Upper lobe of left lung (tissue), 6 donors: ENCODE measurements at regions not wholly inside any gene's neighbourhood (a gene's known extent, or its start where the extent isn't known, plus 50 kb on each side); places are given as distances from the start of the nearest gene placed in this dataset.

Experiments
- ATAC-seq, 2 donors: fragments of 200-7000 bp; cut with Tn5 transposase; one replicate each; pipeline ENCODE4 v1.9.1; 2022; ENCODE audit warnings: mild to moderate bottlenecking in 2 of 2, moderate library complexity in 2 of 2; ENCODE audit not compliant: low FRiP score in 2 of 2
- DNase-seq, 2 donors: peaks; one replicate each; pipeline ENCODE4 v3.0.0-alpha.2; 2019 to 2020
- H3K27ac ChIP-seq, 4 donors: fragments of 200-600 bp; sonication (generic); one replicate each; pipeline ENCODE4 v1.5.1; 2016 to 2019
- H3K27me3 ChIP-seq, 4 donors: fragments of 200-600 bp; sonication (generic); one replicate each; pipeline ENCODE4 v1.5.1; 2017 to 2019
- H3K36me3 ChIP-seq, 4 donors: fragments of 200-600 bp; sonication (generic); one replicate each; pipeline ENCODE4 v1.5.1; 2016 to 2019
- H3K4me1 ChIP-seq, 4 donors: fragments of 200-600 bp; sonication (generic); one replicate each; pipeline ENCODE4 v1.5.1; 2018 to 2019
- H3K4me3 ChIP-seq, 4 donors: fragments of 200-600 bp; sonication (generic); one replicate each; pipeline ENCODE4 v1.5.1; 2017 to 2019; ENCODE audit warnings: mild to moderate bottlenecking in 2 of 4, moderate library complexity in 1 of 4
- H3K9me3 ChIP-seq, 4 donors: fragments of 200-600 bp; sonication (generic); one replicate each; pipeline ENCODE4 v1.5.1; 2018 to 2019
- EP300 ChIP-seq, 4 donors: sonication (generic); formaldehyde crosslinking; IDR thresholded peaks; one replicate each; pipeline ENCODE4 v1.5.1; 2017; ENCODE audit warnings: antibody characterized with exemption in 4 of 4, control low read depth in 2 of 4
- POLR2A ChIP-seq, 4 donors: fragments of 450-650 bp; IDR thresholded peaks; one replicate each; pipeline ENCODE4 v1.5.1; 2016 to 2017; ENCODE audit warnings: antibody characterized with exemption in 4 of 4, mild to moderate bottlenecking in 2 of 4
- POLR2AphosphoS5 ChIP-seq, 2 donors: sonication (generic); formaldehyde crosslinking; IDR thresholded peaks; one replicate each; pipeline ENCODE4 v1.5.1; 2017; ENCODE audit warnings: antibody characterized with exemption in 2 of 2
- WGBS, 2 donors: methylation state at CpG; one replicate each; pipeline ENCODE4 v1.1.5; 2017 to 2018; 5-methylcytosine and 5-hydroxymethylcytosine counted together
- TF ChIP-seq, protein P1 (sequence below), 6 experiments: fragments of 450-650 bp in 4 of 6; fragments of 200-600 bp in 2 of 6; sonication (generic) in 2 of 6; IDR thresholded peaks; one replicate each; pipeline ENCODE4 v1.5.1; 2016 to 2019; ENCODE audit warnings: antibody characterized with exemption in 6 of 6
- donor health status: DM: no; HTN: no; CAD: no; lungs with moderate emphysema.
- donor health status: DM: no; HTN: yes; CAD: no; lungs with severe emphysema.

DNA sequence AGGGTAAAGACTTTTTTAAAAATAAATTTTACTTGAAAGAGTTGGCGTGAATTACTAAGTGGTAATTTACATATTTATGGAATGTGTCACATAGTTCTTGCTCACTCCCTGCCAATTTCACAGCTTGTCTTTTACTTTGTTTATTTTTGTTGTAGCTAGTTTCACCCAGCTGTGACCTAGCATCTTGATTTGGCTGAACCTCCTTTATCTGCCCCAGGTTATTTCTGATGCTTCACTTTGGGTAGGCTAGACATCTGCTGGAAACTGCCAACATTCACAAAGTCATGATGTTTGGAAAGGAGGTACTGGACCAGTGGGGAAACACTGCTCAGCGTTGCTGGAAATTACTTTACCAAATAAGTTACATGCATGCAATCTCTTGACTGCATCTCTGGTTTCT is 1676.0 kb upstream of the RAG2 start:
- no peak for ATAC-seq
- TF ChIP-seq POLR2A (IDR thresholded peaks at IDR 0.05) (no peak), EP300 (IDR thresholded peaks at IDR 0.05) (no peak), POLR2AphosphoS5 (IDR thresholded peaks at IDR 0.05) (no peak)
- TF ChIP-seq, protein P1, sequence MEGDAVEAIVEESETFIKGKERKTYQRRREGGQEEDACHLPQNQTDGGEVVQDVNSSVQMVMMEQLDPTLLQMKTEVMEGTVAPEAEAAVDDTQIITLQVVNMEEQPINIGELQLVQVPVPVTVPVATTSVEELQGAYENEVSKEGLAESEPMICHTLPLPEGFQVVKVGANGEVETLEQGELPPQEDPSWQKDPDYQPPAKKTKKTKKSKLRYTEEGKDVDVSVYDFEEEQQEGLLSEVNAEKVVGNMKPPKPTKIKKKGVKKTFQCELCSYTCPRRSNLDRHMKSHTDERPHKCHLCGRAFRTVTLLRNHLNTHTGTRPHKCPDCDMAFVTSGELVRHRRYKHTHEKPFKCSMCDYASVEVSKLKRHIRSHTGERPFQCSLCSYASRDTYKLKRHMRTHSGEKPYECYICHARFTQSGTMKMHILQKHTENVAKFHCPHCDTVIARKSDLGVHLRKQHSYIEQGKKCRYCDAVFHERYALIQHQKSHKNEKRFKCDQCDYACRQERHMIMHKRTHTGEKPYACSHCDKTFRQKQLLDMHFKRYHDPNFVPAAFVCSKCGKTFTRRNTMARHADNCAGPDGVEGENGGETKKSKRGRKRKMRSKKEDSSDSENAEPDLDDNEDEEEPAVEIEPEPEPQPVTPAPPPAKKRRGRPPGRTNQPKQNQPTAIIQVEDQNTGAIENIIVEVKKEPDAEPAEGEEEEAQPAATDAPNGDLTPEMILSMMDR (IDR thresholded peaks at IDR 0.05) = no peak
- WGBS, 2 donors = 72 to 73% methylated on average over 2 of the region's 2 CpGs

DNA sequence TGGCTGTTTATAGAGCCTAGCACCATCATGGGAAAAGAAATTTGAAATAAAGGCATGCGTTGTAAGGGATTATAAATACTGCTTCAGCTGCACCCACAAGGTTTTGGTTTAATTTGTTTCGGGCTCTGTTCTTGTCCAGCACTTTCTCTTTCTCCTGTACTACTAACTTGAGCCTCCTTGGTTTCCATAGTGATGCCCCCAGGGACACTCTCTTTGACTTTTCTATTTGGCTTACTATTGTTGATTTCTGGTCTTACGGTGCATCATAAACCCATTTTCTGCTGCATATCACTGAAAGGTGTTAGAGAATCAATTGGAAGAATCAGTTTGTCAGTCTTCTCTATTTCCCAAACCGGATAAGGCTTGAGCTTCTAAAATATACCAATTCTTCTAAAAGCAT is 1674.3 kb upstream of the RAG2 start:
- WGBS, 2 donors = 76 to 81% methylated on average over 4 of the region's 4 CpGs
- TF ChIP-seq EP300 (IDR thresholded peaks at IDR 0.05) = no peak
- no peak for TF ChIP-seq POLR2A (IDR thresholded peaks at IDR 0.05)
- TF ChIP-seq, protein P1 (IDR thresholded peaks at IDR 0.05) = no peak
- no peak for TF ChIP-seq POLR2AphosphoS5 (IDR thresholded peaks at IDR 0.05)

More for the DNA sequence above, 1676.0 kb upstream of the RAG2 start:
- Histone ChIP-seq H3K4me1 (no peaks in the 10 kb centered on the region), H3K9me3 (peaks cover 0 to 14% (median 0%) of the 10 kb centered on the region in 4 donors), H3K4me3 (no peak overlapping the region), H3K36me3 (no peaks in the 10 kb centered on the region), H3K27ac (no peak overlapping the region), H3K27me3 (no peaks in the 10 kb centered on the region)
- no peak for DNase-seq

DNA sequence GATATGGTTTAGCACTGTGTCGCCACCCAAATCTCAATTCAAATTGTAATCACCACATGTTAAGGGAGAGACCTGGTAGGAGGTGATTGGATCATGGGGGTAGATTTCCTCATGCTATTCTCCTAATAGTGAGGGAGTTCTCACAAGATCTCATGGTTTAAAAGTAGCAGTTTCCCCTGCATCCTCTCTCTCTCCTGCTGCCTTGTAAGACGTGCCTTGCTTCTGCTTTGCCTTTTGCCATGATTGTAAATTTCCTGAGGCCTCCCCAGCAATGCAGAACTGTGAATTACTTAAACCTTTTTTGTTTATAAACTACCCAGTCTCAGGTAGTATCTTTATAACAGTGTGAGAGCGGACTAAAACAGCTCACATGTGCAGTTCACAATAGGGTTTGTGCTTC is 1668.7 kb upstream of the RAG2 start:
- no peak overlapping the region for H3K4me3 ChIP-seq
- H3K9me3 ChIP-seq = peaks cover 0 to 8% (median 0%) of the 10 kb centered on the region in 4 donors
- TF ChIP-seq POLR2AphosphoS5 (IDR thresholded peaks at IDR 0.05) = no peak
- TF ChIP-seq EP300 (IDR thresholded peaks at IDR 0.05) = no peak
- TF ChIP-seq, protein P1 (IDR thresholded peaks at IDR 0.05) = no peak
- no peak for TF ChIP-seq POLR2A (IDR thresholded peaks at IDR 0.05)
- H3K4me1 ChIP-seq = no peaks in the 10 kb centered on the region
- H3K27me3 ChIP-seq = no peaks in the 10 kb centered on the region
- H3K27ac ChIP-seq = no peak overlapping the region
- 75 to 79% methylated on average over 3 of the region's 3 CpGs for WGBS, 2 donors
- ATAC-seq (no peak), DNase-seq (no peak)
- no peaks in the 10 kb centered on the region for H3K36me3 ChIP-seq

More for the DNA sequence above, 1674.3 kb upstream of the RAG2 start:
- no peak for ATAC-seq
- no peaks in the 10 kb centered on the region for H3K4me1 ChIP-seq
- no peaks in the 10 kb centered on the region for H3K36me3 ChIP-seq
- no peak for DNase-seq
- no peak overlapping the region for H3K27ac ChIP-seq
- peaks cover 0 to 8% (median 0%) of the 10 kb centered on the region in 4 donors for H3K9me3 ChIP-seq
- no peak overlapping the region for H3K4me3 ChIP-seq
- no peaks in the 10 kb centered on the region for H3K27me3 ChIP-seq

DNA sequence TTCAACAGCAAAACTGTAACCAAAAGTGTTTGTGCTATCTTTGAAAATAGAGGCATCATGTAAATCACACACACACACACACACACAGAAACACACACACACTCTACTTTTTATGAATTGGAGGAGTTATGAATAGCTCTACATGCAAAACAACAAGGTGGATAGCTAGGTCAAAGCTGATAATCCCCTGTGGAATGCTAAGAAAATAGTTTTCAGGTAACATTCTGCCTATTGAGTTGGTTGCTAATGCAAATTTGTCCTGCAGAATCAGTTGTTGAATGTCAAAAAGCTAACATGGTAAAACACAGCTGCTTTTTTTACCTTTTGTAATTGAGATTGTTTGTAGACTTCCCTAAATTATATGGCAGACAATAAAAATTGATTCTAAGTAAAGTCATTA is 1658.4 kb upstream of the RAG2 start:
- DNase-seq = no peak
- Histone ChIP-seq H3K4me1 (no peaks in the 10 kb centered on the region), H3K27ac (no peak overlapping the region), H3K4me3 (no peak overlapping the region), H3K9me3 (no peaks in the 10 kb centered on the region), H3K36me3 (no peaks in the 10 kb centered on the region), H3K27me3 (no peaks in the 10 kb centered on the region)
- no peak for ATAC-seq
- TF ChIP-seq EP300 (IDR thresholded peaks at IDR 0.05) (no peak), POLR2AphosphoS5 (IDR thresholded peaks at IDR 0.05) (no peak), POLR2A (IDR thresholded peaks at IDR 0.05) (no peak)
- TF ChIP-seq, protein P1 (IDR thresholded peaks at IDR 0.05) = no peak

DNA sequence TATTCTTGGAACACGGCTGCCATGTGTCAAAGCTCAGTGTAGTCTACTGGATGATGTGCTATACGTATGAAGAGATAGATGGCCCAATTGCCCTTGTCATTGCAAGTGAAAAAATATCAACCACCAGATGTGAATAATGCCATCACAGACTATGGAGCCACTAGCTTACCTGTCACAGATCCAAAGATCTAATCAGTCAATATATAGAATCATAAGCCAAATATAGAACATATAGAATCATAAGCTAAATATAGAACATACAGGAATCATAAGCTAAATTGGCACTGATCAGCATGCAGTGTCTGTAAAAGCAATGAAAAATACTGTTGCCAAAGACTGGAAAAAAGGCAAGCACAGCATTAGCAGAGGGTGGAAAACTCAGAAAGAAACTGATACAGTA is 1656.9 kb upstream of the RAG2 start:
- H3K9me3 ChIP-seq = no peaks in the 10 kb centered on the region
- H3K36me3 ChIP-seq = no peaks in the 10 kb centered on the region
- H3K4me3 ChIP-seq = no peak overlapping the region
- H3K27ac ChIP-seq = no peak overlapping the region
- 78 to 85% methylated on average over 2 of the region's 2 CpGs for WGBS, 2 donors
- no peaks in the 10 kb centered on the region for H3K27me3 ChIP-seq
- DNase-seq (no peak), ATAC-seq (no peak)
- TF ChIP-seq POLR2A (IDR thresholded peaks at IDR 0.05) = no peak
- TF ChIP-seq, protein P1 (IDR thresholded peaks at IDR 0.05) = no peak
- no peaks in the 10 kb centered on the region for H3K4me1 ChIP-seq
